NOMO-1 treated with dmso at 0.1 percent for 144 hours (cell line): ENCODE measurements at regions not wholly inside any gene's neighbourhood (a gene's known extent, or its start where the extent isn't known, plus 50 kb on each side); places are given as distances from the start of the nearest gene placed in this dataset.

Experiments used
- DNase-seq: peaks from one replicate; lab custom pipeline; 2025; ENCODE audit not compliant: unreplicated experiment; lab: John Stamatoyannopoulos, UW

DNA sequence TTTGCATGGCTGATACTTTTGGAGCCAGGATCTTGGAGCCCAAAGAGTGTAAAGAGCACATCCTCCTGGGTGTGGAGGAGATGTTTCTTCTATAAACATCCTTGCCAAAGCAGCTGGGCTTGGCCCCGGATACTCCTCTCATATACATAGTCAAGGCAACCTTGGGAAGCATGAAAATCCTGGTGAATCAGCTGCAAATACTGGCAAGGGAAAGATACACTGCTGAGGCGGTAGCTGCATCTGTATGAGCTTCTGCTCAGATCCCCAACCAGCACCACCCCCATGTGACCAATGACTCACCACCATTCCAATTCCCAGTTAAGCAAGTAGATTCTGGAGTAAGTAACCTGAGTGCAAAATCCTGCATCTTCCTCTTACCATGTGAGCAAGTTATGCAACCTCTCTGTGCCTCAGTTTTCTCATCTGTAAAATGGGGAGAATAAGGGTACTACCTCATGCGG, 567.4 kb downstream of the MED13L start:
- no peak for DNase-seq

DNA sequence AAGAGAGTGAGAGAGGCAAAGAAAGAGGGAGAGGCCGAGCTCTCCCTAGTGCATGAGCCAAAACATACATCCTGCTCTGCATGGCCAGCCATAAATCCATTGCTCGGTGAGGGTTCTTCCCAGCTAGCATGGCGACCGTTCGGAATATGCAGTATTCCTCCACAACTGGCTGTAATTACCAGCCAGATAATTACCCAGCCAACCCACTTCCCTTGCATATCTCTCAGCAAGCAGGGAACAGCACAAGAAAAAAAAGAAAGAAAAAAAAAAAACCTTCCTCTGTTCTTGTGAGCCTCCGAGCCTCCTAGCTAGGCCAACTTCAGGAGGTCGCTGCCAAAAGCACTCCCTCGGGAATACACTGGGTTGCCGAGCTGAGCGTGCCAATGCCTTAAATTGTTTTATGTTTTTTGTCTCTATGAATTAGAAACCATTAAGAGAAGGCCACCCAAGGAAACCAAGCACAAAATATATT, 567.9 kb downstream of the MED13L start:
- no peak for DNase-seq

DNA sequence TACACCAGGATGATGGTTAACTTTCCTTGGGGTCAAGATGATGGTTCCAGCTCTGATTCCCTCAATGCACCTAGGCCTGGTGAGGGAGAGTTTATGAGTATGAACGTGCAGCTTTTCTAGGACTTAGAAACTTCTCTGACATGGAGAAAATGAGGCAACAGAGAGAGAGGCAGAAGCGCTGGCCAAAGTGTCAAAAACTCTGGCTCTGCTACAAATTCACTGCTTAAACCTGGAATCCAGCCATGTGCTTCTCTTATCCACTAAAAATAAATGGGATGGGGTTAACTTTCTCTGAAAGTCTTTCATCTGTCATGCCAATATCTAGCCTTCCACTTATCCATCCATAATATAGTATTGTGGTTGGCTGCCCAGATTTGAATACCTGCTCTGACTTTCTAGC, 568.7 kb downstream of the MED13L start:
- DNase-seq: no peak

DNA sequence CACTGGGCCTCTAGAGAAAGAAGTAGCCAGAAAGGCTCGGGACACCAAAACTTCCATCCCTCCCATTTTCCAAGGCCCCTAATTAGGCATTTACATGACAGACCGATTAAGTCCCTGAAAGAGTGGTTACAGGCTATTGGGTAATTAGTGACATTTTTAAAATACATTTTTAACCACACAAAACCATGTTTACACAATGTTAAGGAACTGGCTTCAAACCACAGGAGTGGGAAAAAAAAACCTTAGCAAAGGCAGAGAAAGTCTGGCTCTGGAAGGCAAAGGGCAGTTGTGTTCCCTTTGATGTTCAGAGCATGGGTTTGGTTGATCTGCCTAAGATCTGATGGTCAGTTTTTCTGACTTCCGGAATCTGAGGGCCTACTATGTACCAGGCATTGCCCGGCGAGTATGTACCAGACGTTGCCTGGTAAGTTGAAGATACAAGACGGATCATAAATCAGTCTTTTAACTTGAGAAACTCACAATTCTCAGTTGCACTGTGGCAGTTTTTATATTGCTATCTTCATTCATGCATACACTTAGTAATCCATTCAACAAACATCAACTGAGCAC, 576.5 kb downstream of the MED13L start:
- no peak for DNase-seq

DNA sequence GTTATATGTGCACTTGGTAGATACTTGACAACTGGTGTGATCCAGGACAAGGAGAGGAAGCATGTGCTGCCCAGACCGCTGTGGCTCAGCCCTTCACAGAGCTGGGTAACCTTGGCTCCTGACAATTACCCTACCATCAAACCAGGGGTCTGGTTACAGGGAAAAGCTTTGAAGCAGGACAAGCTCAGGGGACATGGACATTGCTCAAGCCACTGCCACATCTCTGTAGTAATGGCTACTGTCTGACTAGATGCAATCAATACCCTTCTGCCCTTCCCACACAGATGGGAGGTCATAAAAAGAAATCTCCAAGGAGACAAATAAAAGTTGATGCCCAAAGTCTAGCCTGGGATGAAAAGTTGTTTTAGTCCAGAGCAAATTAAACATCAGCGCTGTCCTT, 577.4 kb downstream of the MED13L start:
- DNase-seq: no peak

DNA sequence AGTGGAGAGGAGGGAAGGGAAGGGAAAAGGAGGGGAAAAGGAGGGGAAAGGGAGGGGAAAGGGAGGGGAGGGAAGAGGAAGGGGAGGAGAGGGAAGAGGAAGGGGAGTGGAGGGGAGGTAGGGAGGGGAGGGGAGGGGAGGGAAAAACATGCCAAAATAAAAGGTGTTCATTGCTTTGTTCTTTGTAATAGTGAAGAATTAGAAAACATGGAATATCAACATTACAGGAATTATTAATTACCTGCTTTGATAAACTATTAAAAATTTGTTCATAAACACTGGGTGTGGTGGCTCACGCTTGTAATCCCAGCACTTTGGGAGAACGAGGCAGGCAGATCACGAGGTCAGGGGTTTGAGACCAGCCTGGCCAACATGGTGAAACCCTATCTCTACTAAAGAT, 579.2 kb downstream of the MED13L start:
- no peak for DNase-seq

DNA sequence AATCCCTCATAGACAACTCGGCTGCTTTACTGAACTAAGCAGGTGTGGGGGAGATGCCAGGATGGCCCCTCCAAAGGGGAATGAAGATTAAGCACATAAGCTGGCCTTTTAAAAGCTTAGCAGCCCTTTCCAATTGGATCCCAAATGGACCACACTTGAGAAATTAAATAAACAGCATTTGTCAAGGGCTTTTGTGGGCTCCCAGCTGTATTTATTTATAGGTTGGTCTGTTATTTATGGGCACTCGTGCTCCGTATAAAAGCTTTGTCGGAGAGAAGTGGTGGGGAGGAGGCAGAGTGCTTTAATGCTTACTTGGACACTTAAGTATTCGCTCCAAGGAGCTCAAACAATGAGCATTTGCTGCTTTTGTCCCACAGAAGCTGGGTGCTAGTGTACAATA, 580.2 kb downstream of the MED13L start:
- no peak for DNase-seq

DNA sequence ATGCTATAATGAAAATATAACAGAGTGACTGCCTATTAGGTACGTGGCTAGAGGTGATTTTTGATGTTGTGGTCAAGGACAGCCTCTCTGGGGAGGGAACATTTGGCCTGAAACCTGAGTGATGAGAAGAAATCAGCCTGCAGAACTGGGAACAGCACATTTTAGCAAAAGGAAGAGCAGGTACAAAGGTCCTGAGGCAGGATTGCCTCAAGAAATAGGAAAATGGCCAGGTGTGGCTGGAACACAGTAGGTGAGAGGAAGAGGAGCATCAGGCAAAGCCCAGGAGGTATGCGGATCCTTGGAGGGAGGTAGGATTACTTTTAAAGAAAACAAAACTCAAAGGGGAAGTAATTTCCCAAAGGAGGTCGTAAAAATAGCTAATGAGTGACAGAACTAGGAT, 582.9 kb downstream of the MED13L start:
- no peak for DNase-seq

DNA sequence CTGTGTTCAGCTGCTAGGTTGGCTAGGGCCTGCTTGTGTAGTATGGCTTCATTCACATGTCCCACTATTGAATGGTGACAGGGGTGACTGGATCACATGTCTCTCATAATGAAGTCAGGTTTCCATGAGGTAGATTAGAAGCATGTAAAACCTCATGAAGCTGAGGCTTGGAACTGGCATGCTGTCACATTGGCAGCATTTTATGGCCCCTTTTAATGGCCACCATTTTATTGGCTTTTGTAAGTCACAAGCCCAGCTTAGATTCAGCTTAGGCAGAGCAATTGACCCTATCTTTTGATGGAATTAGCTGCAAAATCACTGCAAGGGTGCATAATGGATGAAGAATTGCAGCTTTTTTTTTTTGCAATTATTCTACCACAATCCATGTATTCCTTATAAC, 583.5 kb downstream of the MED13L start:
- no peak for DNase-seq

DNA sequence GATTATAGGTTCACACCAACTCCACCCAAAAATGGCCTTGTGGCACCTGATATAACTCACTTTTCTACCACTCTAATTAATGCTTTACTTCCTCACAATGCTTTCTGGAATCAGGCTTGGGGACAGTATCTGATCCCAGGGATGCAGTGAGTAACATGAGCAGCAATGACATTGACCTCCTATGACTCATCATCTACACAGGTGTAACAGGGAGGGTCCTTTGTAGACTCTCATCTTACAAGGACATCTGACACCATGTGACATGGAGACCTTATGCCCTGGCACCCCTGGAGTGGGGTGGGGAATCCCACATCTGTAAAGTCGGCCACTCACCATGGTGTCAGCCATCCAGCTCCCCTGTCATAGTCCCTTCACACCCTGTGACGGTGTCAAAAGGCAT, 586.4 kb downstream of the MED13L start:
- no peak for DNase-seq

DNA sequence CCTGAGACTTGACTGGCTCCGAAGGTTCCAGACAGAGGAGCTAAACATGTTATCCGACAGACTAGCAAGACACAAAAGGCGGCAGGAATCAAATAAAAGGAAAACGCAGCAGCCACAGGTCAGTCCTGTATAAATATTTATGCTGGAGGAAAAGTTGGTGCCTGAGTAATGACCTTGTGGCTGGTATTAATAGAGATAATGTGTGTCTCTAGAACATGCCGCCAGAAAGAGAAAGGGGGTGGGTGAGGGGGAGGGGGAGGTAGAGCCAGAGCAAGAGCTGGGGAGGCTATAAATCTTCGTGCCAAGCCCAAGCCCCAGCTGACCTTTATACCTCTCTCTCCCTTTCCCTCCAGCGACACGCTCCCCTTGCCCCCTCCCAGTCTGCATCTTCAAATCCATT, 590.4 kb downstream of the MED13L start:
- DNase-seq: no peak

DNA sequence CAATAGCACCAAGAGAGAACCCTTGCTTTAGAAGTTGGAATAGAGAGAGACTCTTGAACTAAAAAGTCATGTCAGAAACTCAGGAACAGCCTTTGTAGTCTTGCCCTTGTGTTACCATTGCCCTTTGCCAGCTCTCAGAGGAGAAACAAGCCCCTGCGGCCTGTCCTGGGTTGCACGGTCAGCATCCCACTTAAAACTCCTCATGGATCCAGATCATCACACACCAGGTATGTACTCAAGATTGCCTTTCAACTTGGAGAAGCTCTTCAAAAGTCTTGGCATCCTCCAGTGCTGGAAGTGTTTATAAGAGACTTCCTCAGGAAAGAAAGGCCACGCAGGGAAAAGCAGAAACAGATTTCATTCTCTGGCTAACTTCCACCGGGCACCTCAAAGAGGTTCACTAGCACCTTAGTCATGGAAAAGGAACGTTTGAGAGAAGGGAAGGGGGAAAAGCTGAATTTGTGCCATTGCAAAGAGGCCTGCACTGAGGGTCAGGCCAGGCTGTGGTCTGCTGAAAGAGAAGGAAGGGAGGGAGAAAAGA, 594.2 kb downstream of the MED13L start:
- no peak for DNase-seq

DNA sequence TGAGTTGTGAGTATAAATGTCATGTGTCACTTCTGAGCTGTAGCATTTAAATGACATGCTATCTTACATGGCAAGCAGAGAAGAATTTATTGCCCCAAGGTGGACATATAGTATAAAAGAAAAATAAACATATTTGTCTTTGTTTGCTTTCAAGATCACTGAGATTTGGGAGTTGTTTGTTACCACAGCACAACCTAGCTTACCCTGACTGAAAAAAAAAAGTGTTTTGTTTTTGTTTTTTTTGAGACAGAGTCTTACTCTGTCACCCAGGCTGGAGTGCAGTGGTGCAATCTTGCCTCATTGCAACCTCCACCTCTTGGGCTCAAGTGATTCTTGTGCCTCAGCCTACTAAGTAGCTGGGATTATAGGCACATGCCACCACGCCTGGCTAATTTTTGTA, 596.5 kb downstream of the MED13L start:
- DNase-seq: no peak

DNA sequence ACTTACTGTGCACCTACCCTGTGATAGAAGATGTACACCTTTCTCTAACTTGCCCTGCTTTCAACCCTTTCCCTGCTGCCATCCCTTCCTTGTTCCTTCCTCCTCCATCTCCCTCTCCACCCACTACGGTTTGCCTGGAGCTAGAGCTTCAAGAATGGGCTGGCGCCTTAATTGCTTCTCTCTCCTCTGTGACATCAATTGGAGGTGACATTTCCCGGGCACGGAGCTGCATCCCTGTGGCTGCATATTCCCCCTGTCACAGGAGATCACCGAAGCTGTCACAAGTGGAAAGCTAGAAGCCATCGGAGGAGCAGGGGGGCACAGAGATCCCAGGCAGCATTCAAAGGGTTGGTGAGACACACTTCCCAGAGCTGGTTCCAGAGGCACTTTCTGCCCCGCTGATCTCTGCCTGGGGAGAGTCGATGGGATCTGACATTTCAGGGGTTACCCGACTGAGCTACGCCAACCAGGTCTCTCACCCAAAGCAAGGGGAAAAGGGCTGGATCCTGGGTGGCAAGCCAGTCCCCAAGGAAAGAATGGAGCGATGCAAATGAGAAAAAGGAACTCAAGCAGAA, 604.9 kb downstream of the MED13L start:
- DNase-seq: no peak

DNA sequence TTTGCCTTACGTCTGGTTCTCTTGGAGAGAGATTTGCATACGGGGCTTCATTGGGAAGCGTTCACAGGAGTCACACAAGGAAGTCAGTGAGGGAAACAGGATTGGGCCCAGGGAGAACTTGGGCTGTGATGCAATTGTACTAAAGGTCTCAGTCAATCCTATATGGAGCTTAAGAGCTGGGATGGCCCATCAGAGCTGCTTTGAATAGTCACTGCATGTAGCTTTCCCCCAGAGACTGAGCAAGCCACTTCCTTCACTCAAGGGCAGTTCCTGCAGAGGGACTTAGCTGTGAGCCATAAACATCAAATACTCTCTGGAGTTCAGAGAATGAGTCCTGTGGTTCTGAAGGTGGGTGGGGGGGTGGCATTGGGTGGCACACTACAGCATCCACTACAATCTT, 605.4 kb downstream of the MED13L start:
- no peak for DNase-seq

DNA sequence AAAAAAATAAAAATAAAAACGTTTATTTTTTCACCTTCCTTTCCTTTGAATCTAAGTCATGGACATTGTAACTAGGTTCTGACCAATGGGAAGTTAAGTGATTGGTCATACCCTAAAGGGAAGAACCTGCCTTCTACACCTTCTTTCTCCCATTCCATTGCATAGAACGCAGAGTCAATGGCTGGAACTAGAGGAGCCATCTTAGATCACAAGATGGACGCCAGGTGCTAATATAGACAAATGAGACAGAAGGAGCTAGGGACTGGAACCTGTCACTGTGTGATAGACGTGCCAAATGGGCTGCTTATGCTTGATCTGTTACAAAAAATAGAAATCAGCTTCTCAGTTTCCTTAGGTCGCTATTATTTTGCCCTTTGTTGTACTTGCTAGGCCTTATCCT, 606.6 kb downstream of the MED13L start:
- DNase-seq: no peak

DNA sequence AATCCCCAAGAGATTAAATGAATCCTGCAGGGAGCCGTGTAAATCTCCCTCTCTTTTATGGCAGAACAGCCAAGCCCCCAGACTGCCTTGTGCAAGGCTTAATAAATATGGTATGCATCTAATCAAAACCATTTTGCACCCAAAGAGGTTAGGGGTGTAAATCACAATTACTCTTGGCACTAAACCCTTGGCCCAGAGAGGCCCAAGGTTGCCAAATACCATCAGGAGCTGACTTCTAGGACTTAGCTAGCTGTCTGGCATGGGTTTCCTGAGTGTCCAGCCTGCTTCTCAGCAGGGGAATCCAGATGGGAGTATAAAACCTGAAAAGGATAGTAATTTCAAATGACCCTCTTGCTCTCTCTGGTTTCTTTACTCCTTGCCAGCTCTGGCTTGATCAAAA, 610.4 kb downstream of the MED13L start:
- DNase-seq: no peak

DNA sequence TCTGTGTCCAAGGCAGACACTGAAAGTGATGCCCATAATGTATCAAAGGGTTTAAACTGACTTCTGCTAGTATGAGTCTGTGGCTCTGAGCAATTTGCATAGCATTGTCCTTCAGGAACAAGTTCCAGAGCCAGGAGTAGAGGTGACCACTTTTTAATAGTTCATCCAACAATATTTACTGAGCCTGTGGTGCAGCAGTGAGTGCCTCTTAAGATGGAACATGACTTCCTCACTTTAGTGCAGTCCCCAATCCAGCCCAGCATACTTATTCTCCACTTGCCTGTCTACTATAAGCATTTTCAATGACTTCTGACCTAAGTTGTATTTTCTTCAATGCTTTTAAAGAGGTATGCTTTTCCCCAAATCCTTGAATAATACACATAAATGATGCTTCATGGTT, 611.3 kb downstream of the MED13L start:
- DNase-seq: no peak

DNA sequence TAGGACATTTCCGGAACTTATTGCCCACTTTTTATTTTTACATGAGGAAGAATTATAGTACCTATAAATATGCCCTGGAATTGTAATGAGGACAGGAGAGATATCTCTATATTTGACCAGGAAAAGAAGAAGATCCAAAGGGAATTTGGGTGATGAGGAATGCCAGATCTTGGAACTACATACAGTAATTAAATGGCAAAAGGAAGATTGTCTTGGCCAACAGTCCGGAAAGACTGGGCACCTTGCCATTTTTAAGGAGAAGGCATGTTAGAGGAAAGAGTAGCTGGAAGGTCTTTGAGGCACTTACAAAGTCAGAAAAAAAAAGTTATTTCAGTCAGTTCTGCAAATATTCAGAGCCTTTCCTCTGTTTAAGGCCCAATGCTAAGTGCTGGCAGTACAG, 616.4 kb downstream of the MED13L start:
- DNase-seq: no peak

DNA sequence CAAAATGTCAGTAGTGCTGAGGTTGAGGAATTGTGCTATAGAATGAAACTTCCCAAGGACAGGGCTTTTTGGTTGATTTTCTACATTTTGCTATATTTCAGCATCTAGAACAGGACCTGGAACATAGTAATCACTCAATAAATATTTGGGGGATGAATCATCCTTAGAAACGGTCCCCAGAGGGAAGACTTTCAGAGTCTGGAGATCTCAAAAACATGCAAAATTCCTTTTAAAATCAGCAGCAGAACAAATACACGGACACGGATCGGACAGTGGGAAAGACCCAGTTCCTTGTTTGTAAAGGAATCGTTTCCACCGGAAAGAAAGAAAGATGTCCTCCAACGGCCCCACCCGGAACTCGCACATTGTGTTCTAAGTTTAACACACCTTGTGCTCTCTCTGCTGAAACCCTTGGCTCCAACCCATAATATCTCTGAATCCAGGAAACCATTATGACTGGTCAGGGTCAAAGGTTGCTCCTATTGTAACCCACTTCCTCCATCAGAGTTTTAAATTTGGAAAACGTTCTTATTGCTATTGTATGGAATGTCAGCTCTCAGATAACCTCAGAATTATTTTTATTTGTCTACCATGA, 617.2 kb downstream of the MED13L start:
- DNase-seq: no peak

DNA sequence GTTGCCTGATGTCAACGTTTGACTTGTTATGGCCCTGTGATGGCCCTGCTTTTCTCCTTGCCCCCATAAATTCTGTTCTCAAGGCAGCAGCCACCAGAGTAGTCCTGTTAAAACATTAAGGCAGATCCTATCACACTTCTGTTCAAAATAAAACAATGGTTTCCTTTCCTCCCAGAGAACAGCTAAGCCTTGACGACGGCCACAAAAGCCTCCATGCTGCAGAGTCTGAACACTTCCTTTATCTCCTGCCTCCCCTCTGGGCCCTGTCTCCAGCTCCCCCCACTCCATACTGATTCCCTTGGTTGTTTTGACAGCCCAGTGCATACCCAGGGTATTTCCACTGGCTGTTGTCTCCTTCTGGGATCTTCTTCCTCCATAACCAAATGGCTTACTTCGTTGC, 618.1 kb downstream of the MED13L start:
- no peak for DNase-seq
